Middle frontal gyrus (tissue), 1 donor: ENCODE measurements at regions not wholly inside any gene's neighbourhood (a gene's known extent, or its start where the extent isn't known, plus 50 kb on each side); places are given as distances from the start of the nearest gene placed in this dataset.

Source experiments
- DNase-seq: peaks from one replicate; pipeline ENCODE4 v3.0.0-alpha.2; 2015; ENCODE audit warnings: low spot score; ENCODE audit errors: extremely low spot score

- DNase-seq, result no peak
Observed at GRCh38 chr16:50425044-50425443, 56.3 kb upstream of the BRD7 start.

- no peak for DNase-seq
Observed at GRCh38 chr16:50422926-50423325, 54.1 kb upstream of the BRD7 start.

- DNase-seq, result no peak
Observed at GRCh38 chr16:50419116-50419515, 50.3 kb upstream of the BRD7 start.
